DMS114 treated with DMSO at 0.1 percent for 48 hours (cell line): ENCODE measurements at regions not wholly inside any gene's neighbourhood (a gene's known extent, or its start where the extent isn't known, plus 50 kb on each side); places are given as distances from the start of the nearest gene placed in this dataset.
A peak's percentile ranks its signal among the peaks of the same experiment; 100 is the strongest.
"Not testable (repeated sequence)": the region's sequence is repeated elsewhere in the genome, so short reads cannot be mapped to it uniquely, and the experiment has no call there.

Source experiments
- DNase-seq: peaks from one replicate; lab custom pipeline; 2025; ENCODE audit not compliant: unreplicated experiment; lab: John Stamatoyannopoulos, UW

DNA sequence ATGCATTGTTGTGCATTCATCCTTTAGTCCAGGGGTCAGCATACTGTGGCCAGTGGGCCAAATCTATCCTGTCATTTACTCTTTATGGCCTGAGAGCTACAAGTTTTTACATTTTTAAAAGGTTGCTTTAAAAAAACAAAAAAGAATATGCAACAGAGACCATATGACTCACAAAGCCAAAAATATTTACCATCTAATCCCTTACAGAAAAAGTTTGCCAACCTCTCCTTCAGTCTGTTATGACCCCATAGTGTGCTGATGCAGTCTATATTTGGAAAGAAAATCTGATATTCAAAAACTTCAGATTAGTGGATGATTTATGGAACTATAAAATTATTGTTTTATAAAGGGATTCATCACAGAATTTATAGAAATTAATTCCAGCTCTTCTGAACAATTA is 237.5 kb upstream of the IL12A start:
- no peak for DNase-seq

DNA sequence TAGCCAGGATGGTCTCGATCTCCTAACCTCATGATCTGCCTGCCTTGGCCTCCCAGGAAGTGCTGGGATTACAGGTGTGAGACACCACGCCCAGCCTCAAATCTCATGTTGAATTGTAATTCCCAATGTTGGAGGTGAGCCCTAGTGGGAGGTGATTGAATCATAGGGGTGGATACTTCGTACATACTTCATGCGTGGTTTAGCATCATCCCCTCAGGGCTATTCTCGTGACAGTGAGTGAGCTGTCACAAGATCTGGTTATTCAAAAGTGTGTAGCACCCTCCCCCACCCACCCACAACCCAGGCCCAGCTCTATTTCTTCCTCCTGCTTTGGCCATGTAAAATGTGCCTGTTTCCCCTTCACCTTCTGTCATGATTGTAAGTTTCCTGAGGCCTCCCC is 236.9 kb upstream of the IL12A start:
- no peak for DNase-seq

DNA sequence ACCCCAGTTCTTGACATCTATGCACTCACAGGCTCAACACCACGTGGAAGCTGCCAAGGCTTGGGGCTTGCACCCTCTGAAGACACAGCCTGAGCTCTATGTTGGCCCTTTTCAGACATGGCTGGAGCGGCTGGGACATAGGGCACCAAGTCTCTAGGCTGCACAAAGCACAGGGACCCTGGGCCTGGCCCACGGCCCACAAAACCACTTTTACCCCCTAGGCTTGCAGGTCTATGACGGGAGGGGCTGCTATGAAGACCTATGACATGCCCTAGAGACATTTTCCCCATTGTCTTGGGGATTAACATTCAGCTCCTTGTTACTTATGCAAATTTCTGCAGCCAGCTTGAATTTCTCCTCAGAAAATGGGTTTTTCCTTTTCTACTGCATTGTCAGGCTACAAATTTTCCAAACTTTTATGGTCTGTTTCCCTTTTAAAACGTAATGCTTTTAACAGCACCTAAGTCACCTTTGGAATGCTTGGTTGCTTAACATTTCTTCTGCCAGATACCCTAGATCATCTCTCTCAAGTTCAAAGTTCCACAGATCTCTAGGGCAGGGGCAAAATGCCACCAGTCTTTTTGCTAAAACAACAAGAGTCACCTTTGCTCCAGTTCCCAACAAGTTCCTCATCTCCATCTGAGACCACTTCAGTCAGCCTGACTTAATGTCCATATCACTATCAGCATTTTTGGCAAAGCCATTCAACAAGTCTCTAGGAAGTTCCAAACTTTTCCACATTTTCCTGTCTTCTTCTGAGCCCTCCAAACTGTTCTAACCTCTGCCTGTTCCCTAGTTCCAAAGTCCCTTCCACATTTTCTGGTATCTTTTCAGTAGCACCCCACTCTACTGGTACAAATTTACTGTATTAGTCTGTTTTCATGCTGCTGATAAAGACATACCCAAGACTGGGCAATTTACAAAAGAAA is 232.1 kb upstream of the IL12A start:
- DNase-seq, result not testable (repeated sequence)

DNA sequence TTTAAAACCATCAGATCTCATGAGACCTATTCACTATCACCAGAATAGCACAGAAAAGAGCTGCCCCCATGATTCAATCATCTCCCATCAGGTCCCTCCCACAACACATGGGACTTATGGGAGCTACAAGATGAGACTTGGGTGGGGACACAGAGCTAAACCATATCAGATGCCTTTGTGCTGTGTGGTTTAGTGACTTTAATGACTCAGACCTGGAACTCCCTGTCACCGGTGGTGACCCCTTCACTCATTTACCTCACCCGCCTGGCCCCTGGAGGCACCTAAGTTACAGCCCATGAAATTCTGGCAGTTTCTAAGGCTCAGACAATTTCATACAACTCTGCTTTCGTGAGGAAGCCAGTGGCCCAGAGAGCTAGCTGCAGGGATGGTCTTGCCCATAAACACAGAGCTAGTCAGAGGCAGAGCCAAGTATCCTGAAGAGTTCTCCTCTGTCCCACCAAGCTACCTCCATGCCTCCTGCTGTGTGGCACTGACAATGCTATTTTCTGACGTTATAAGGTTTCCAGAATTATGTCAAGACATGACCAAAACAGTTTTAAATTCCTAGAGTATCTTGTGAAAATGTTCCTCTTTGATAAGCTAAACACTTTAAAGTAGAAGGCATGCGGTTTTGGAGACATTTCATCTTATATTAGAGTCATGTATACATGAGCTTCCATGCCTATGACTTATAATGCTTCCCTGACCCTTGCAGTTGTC is 231.1 kb upstream of the IL12A start:
- no peak for DNase-seq

DNA sequence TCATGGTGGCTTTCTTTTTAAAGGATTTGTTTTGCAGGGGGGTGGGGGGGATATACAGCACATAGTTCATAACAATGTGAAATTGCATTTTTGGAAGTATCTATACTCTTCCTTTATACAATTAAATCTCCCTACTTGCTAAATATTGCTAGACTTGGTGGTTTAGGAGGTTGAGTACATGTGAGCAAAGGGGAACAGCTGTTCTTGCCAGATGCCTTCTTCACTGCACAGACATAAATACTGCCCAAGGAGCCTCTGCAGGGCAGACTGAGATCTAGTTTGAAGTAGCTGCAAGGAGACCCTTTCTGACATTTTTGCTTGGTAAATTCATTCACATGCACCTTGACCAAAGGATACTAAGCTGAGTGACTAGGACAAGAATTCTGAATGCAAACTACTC is 228.6 kb upstream of the IL12A start:
- no peak for DNase-seq

DNA sequence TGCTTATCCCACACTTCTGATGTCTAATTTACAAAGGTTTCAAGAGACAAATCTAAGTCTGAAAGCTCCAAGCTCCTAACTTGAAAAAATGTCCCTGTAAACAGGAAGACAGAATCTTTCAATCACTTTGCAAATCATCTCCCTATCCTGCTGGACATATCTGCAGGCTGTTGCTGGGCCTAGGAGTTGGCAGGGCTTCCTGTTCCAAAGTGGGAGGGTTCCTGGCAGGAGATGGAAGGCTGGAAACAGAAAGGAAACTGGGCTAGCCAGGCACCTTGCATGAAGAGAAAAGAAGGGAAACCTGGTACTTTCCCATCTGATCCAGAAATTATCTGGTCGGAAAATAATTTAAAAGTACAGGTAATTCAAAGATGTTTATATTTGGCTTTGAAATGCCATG is 227.3 kb upstream of the IL12A start:
- DNase-seq, result no peak

DNA sequence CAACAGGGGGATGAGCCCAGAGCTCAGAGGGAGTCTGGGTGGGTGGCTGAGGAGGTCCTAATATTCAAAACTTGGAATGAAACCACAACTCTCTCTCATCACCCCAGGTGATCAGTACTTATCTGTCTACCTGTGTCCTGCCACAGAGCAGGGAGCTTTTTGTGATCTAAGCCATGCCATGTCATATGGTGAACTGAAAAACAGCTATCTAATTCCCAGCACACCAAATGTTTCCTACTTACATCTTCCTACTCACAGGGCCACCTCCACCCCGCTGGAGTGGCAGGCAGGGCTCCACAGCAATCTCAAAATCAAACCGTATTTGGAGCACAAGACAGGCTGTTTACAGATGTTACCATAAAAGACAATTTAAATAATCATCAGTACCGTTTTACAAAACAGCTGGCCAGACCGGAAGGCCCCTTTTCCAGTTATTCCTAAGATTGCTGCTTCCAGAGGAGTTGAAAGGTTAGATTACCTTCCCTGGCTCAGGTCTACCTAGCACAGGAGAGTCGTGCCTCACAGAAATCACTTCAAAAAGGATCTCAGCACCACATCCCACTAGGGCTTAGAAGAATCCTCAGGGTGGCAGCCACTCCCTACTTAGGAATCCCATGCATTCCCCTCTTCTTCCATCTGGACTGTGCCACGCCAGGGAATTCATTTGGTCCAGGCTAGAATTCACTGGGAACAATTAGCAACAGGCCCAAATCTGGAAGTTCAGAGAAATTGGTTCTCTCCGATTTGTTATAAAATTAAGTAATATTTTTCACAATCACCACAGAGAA is 226.6 kb upstream of the IL12A start:
- DNase-seq, result no peak

DNA sequence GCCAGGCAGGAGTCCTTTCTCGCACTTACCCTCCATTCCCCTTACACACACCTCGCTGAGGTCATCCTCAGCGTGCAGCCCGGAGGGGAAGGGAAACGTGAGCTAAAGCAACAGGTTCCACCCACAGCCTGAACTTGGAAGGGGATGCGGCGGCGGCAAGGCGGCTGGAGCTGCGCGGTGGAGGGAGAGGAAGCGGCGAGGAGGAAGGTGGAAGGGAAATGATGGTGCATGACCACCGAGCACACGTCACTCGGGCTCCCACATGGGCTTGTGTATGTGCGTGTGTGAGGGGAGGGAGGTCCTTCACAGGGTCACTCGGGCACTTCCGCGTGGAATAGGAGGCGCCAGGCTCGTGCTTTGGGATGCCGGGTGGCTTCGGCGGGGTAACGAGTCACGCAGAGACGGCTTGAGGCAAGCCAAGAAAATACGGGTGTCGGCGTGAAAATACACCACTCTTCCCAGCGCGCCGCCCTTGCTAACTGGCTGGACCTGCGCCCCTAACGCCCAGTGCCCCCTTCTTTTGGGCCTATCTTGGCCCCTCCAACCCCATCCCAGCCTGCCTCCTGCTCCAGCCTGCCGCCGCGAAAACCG is 225.5 kb upstream of the IL12A start:
- no peak for DNase-seq

DNA sequence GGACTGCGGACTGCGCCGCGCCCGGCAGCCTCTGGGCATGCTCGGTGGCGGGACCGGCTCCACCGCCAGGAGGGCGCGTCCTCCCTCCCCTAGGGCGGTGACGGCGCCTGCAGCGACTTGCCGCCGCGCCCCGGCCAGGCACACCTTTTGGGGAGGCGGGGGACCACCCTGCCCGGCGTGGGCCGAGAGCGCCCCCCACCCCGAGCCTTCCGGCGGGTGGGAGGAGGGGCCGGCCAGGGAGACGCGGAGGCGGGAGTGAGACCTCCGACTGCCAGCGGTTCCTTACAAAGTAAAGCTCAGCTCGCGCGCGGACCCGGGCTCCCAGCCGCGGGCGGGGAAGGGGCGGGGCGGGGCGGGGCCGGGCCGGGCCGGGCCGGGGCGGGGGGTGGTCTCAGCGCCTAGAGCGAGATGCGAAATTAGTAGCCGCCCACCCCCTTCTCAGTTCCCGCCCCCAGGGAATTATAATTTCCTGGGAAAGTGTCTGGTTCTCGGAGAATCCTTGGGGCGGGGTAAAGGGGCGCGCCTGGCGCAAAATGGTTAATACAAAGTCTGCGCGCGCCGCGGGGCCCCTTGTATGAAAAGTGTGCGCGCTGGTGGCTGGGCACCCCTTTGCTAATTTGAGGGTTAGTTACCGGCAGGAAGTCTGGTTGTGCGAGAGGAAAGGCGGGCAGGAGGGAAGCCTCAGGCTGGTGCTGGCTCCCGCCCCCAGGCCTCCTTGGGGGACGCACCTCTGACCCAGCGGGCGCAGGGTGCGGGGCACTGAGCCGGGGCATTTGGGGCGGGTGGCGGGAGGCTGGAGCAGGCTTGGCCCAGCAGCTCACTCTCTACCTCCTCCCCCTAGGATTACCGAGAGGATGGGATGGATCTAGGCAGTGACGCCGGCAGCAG is 224.8 kb upstream of the IL12A start:
- DNase-seq, result peak; percentile 34

DNA sequence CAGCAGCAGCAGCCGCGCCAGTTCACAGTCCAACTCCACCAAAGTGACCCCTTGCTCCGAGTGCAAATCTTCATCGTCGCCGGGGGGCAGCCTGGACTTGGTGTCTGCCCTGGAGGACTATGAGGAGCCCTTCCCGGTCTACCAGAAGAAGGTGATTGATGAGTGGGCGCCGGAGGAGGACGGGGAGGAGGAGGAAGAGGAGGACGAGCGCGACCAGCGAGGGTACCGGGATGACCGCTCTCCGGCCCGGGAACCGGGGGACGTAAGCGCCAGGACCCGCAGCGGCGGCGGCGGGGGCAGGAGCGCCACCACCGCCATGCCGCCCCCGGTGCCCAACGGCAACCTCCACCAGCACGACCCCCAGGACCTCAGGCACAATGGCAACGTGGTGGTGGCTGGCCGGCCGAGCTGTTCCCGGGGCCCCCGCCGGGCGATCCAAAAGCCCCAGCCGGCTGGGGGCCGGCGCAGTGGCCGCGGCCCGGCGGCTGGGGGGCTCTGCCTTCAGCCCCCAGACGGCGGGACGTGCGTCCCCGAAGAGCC is 224.1 kb upstream of the IL12A start:
- DNase-seq, result no peak

DNA sequence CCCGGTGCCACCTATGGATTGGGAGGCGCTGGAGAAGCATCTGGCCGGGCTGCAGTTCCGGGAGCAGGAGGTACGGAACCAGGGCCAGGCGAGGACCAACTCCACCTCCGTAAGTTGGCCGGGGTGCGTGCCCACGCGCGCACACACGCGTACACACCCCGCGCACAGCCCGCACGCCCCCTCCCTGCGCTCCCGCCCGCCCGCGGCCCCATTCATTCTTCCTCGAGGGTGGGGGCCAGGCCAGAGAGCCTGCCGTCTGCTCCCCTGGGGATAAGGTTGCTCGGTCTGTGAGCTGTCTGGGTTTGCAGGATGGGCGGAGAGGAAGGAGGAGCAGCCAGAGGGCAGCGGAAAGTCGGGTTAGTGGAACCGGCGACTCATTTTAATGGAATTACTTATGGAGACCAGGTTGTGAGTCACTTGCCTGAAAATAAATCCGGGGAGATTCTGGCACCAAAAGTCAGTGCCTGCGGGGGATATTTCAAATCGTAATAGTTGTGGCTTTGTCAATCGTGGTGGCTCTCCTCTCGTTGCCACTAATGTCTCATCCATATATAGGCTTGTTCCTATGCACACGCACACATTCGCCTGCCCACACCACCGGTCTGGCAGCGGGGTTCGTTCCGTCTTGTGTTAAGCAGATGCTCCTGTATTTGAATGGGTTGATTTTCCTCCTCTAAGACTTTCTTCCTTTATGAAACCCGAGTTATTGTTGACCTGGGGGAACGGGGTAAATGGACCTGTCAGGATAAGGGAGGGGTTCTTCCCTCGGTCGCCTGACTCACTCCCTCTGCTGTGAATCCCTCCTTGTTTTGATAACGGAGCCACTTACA is 223.4 kb upstream of the IL12A start:
- no peak for DNase-seq

DNA sequence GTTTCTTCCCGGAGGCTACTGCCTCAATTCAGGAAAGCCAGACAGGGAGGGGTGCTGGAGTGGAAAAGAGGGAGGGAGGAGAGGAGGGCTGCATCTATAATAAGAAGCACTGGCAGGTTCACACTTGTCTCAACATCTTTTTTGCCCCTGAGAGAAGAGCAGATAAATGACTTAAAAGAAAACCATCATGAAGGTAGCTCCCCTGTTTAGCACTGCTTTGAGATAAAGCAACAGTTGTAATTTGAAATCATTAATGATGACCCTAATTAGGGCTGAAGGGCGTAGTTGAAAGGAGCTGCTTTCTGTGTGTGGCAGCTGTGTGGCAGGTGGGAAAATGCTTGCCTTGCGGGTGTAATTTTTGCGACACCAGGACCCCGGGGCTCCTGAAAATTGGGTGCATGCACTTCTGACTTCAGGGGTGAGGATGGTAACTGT is 222.8 kb upstream of the IL12A start:
- DNase-seq, result no peak

DNA sequence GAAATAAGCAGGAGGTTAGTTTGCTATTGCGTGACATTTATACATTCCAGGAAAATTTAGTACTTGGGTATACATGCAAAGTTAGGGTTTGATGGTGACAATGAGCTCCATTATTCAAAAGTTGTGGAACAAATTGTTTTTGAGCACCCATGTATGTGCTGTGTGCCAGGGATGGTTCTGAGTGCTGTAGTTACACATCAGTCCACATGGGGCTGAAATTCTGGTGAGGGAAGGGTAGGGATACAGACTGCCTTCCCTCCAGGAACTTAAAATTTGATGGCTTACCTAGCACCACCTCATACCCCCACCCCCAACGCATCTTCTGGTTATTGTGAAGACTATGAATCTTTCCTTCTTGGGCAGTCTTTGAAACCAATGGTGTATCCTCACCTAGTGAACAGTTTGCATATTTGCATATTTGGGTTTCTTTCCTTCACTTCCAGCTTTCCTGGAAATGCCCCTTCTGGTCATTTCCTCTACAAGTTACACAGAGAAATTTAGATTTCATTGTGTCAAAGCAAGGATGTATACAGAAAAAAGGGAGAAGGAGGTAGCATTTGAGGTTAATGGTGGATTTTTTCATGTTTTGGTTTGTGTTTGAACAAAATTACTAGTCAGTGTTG is 222.0 kb upstream of the IL12A start:
- peak; percentile 22 for DNase-seq

DNA sequence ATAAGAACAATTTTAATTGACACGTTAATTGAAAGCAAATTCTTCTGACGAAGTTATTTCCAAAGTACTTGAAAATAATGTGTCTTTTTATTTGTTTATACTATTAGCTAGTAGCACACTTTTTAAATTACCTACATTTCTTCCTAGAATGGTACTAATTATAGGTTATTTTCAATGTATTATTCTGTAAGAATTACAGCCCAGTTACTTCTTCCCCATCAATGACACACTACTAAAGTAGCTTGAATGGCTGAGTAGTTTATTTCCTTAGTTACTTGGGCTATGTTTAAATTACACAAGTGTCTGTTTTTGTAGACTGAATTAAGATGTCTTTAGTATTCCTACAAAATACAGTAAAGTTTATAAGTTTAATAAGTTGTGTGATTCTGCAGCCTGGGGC is 217.6 kb upstream of the IL12A start:
- DNase-seq, result no peak

DNA sequence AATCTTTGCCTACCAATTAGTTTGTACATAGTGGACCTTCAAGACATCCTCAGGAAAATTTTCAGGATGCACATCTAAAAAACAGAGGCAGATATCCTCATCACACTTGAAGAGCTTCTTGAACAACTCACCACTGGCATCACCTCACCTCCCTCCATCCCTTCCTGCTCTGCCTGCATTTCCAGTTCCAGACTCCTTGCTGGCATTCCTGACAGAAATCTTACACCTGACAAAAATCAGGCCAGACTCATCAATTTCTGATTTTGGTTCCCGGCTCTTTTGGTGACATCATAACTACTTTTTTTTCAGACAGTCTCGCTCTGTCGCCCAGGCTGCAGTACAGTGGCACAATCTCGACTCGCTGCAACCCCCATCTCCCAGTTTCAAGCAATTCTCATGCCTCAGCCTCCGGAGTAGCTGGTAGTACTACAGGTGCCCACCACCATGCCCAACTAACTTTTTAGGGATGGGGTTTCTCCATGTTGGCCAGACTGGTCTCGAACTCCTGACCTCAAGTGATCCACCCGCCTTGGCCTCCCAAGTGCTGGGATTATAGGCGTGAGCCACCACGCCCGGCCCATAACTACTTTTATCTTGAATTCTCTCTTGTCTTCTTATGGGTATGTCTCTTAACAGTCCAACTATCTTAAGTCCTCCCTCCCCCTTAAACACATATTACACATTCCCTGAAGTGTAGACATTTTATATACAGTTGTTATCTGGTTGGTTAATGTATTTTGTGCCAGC is 216.6 kb upstream of the IL12A start:
- no peak for DNase-seq

DNA sequence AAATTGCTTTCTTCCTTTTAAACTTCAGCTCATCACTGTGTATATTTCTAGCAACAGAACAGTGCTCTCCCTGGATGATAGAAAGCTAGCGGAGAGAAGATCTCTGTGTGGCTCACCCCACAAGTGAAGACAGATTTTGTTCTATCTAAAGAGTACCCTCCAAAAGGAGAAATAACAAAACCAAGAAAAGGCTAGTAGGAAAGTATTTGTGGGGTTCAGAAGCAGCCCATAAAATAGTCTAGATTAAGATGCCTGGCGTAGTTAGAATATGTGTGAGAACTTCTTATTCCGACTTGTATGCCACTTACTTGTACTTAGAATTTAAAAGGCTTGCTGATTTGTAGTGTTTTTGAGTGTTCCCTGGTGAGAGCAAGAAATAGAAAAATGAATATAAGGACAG is 214.9 kb upstream of the IL12A start:
- no peak for DNase-seq

DNA sequence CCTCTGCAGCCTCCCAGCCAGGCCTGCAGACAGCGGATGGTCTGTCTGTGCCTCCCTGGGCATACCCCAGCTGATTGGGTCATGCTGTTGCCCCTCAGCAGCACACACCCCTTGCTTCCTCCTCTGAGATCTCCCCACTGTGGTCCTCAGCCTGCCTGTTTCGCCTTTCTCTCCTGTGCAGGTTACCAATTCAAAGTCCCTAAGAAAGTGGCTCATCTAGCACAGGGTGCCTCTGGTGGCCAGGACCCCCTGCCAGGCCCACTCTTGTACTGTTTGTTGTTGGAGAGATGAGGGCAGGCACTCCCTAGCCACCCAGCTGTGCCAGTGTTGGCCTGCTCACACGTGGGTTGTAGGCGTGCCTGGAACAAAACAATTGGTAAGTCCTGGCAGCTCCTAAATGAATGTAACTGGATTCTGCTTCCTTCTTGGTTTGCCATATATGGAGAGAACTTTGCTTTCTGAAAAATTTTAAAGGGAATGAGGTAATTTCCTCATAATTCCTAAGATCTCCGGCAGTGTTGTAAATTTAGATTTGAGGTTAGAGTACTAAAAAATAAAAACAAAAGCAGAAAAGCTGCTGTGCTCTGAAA is 213.2 kb upstream of the IL12A start:
- no peak for DNase-seq

DNA sequence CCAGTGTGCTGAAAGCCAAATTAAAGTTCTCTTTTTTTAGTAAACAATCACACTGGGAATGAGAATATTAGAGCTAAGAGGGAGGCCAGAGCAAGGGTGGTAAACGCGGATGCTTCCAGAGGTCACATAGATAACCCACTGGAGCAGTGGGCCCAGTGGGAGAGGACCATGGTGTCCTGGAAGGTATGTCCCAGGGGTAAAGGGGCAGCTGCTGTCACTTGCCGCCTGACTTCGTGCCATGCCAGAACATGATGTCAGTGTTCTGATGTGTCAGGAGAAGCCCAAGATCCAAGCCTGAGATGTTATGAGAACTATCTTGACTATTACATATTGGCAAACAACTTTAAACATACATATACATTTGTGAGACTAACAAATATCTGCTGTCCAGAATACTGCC is 211.9 kb upstream of the IL12A start:
- no peak for DNase-seq
